GM12891 (cell line): ENCODE measurements at regions not wholly inside any gene's neighbourhood (a gene's known extent, or its start where the extent isn't known, plus 50 kb on each side); places are given as distances from the start of the nearest gene placed in this dataset.
"Not testable (repeated sequence)": the region's sequence is repeated elsewhere in the genome, so short reads cannot be mapped to it uniquely, and the experiment has no call there.

Experiments used
- PAX5 ChIP-seq: IDR thresholded peaks from 2 replicates; pipeline ENCODE4 v1.6.1; 2011; ENCODE audit warnings: low read length, moderate library complexity, mild to moderate bottlenecking; ENCODE audit not compliant: insufficient read depth, severe bottlenecking
- POLR2A ChIP-seq: IDR thresholded peaks from 2 replicates; pipeline ENCODE4 v1.6.1; 2011; ENCODE audit warnings: low read depth, low read length, control low read depth
- POLR2AphosphoS5 ChIP-seq: IDR thresholded peaks from 2 replicates; pipeline ENCODE4 v1.6.1; 2011; ENCODE audit warnings: low read depth, low read length, control low read depth
- POU2F2 ChIP-seq: IDR thresholded peaks from 2 replicates; pipeline ENCODE4 v1.6.1; 2011; ENCODE audit warnings: low read depth, mild to moderate bottlenecking, control low read depth, low read length, moderate library complexity
- SPI1 ChIP-seq: IDR thresholded peaks from 2 replicates; pipeline ENCODE4 v1.6.1; 2011; ENCODE audit warnings: low read depth, low read length, control low read depth
- TAF1 ChIP-seq: IDR thresholded peaks from 2 replicates; pipeline ENCODE4 v1.6.1; 2011; ENCODE audit warnings: low read depth, low read length, control low read depth

DNA sequence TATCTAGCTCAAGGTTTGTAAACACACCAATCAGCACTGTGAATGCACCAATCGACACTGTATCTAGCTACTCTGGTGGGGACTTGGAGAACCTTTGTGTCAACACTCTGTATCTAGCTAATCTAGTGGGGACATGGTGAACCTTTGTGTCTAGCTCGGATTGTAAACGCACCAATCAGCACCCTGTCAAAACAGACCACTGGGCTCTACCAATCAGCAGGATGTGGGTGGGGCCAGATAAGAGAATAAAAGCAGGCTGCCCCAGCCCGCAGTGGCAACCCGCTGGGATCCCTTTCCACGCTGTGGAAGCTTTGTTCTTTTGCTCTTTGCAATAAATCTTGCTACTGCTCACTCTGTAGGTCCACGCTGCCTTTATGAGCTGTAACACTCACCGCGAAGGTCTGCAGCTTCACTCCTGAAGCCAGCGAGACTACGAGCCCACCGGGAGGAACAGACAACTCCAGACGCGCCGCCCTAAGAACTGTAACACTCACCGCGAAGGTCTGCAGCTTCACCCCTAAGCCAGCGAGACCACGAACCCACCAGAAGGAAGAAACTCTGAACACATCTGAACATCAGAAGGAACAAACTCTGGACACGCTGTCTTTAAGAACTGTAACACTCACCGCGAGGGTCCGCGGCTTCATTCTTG is 128.5 kb downstream of the MRPL14 start:
- not testable (repeated sequence) for TF ChIP-seq POU2F2, POLR2AphosphoS5, POLR2A, SPI1, TAF1, PAX5
